ENCODE measurements at regions not wholly inside any gene's neighbourhood (a gene's known extent, or its start where the extent isn't known, plus 50 kb on each side); places are given as distances from the start of the nearest gene placed in this dataset.

DNA sequence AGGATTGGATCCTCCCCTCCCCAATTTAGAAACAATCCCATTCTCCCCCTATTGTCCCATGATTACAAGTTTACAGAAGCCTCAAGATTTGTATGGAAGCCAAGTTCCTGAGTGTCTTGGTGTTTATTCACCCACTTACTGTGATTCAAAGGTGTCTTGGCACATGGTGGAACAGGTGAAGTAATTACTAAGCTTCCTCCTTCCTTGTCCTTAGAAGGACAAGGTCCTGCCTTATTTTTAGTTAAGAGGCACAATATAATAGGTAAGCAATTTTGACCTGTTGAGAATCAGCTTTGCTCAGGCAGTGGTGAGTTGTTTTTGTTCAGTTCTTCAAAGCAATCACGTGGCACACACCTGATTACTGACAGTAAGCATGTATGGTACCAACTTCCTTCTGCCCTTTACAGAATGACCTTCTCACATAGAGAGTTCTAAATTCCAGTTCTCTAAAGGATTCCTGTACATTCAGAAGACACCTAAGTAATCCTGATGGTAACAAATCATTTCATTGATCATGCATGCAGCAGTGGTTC lies 60.7 kb upstream of the SLC13A1 start:
- DNase-seq (ENCODE audit: low spot score), result no peak
- Histone ChIP-seq H3K36me3 (ENCODE audit: control insufficient read depth in 4 of 4, insufficient read depth in 3 of 4, low read depth in 1 of 4, low read length in 3 of 4) (no peaks in the 10 kb centered on the region), H3K9me3 (ENCODE audit: control insufficient read depth in 4 of 4, low read length in 3 of 4) (no peaks in the 10 kb centered on the region), H3K27ac (ENCODE audit: low read depth in 1 of 2, low read length in 2 of 2) (no peak overlapping the region), H3K9ac (ENCODE audit: low read depth in 1 of 2, low read length in 2 of 2) (no peak overlapping the region), H3K4me1 (ENCODE audit: control insufficient read depth in 4 of 4, insufficient read depth in 4 of 4, low read length in 3 of 4) (no peaks in the 10 kb centered on the region), H3K27me3 (ENCODE audit: control insufficient read depth in 4 of 4, insufficient read depth in 4 of 4, low read length in 3 of 4) (no peaks in the 10 kb centered on the region), H3K4me3 (ENCODE audit: low read depth in 1 of 3, low read length in 3 of 3) (no peak overlapping the region)
- WGBS, result 50% methylated on average over 1 of the region's 1 CpG
- TF ChIP-seq, protein P1, sequence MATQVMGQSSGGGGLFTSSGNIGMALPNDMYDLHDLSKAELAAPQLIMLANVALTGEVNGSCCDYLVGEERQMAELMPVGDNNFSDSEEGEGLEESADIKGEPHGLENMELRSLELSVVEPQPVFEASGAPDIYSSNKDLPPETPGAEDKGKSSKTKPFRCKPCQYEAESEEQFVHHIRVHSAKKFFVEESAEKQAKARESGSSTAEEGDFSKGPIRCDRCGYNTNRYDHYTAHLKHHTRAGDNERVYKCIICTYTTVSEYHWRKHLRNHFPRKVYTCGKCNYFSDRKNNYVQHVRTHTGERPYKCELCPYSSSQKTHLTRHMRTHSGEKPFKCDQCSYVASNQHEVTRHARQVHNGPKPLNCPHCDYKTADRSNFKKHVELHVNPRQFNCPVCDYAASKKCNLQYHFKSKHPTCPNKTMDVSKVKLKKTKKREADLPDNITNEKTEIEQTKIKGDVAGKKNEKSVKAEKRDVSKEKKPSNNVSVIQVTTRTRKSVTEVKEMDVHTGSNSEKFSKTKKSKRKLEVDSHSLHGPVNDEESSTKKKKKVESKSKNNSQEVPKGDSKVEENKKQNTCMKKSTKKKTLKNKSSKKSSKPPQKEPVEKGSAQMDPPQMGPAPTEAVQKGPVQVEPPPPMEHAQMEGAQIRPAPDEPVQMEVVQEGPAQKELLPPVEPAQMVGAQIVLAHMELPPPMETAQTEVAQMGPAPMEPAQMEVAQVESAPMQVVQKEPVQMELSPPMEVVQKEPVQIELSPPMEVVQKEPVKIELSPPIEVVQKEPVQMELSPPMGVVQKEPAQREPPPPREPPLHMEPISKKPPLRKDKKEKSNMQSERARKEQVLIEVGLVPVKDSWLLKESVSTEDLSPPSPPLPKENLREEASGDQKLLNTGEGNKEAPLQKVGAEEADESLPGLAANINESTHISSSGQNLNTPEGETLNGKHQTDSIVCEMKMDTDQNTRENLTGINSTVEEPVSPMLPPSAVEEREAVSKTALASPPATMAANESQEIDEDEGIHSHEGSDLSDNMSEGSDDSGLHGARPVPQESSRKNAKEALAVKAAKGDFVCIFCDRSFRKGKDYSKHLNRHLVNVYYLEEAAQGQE (IDR thresholded peaks at IDR 0.05), result no peak
- no peak for TF ChIP-seq TAF1 (conservative IDR thresholded peaks at IDR 0.05)
- TF ChIP-seq GABPA (IDR thresholded peaks at IDR 0.05 in 1 of 2, conservative IDR thresholded peaks at IDR 0.05 in 1 of 2), result no peak
- no peak for TF ChIP-seq EGR1 (IDR thresholded peaks at IDR 0.05; ENCODE audit: low read depth in 2 of 2)
- no peak for TF ChIP-seq HNF4A (conservative IDR thresholded peaks at IDR 0.05)
- no peak for TF ChIP-seq HNF4G (IDR thresholded peaks at IDR 0.05)
- TF ChIP-seq, protein P2, sequence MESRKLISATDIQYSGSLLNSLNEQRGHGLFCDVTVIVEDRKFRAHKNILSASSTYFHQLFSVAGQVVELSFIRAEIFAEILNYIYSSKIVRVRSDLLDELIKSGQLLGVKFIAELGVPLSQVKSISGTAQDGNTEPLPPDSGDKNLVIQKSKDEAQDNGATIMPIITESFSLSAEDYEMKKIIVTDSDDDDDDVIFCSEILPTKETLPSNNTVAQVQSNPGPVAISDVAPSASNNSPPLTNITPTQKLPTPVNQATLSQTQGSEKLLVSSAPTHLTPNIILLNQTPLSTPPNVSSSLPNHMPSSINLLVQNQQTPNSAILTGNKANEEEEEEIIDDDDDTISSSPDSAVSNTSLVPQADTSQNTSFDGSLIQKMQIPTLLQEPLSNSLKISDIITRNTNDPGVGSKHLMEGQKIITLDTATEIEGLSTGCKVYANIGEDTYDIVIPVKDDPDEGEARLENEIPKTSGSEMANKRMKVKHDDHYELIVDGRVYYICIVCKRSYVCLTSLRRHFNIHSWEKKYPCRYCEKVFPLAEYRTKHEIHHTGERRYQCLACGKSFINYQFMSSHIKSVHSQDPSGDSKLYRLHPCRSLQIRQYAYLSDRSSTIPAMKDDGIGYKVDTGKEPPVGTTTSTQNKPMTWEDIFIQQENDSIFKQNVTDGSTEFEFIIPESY (IDR thresholded peaks at IDR 0.05), result no peak
- no peak for TF ChIP-seq YY1 (IDR thresholded peaks at IDR 0.05)
- TF ChIP-seq RXRA (IDR thresholded peaks at IDR 0.05), result no peak
- TF ChIP-seq, protein P3, sequence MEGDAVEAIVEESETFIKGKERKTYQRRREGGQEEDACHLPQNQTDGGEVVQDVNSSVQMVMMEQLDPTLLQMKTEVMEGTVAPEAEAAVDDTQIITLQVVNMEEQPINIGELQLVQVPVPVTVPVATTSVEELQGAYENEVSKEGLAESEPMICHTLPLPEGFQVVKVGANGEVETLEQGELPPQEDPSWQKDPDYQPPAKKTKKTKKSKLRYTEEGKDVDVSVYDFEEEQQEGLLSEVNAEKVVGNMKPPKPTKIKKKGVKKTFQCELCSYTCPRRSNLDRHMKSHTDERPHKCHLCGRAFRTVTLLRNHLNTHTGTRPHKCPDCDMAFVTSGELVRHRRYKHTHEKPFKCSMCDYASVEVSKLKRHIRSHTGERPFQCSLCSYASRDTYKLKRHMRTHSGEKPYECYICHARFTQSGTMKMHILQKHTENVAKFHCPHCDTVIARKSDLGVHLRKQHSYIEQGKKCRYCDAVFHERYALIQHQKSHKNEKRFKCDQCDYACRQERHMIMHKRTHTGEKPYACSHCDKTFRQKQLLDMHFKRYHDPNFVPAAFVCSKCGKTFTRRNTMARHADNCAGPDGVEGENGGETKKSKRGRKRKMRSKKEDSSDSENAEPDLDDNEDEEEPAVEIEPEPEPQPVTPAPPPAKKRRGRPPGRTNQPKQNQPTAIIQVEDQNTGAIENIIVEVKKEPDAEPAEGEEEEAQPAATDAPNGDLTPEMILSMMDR (IDR thresholded peaks at IDR 0.05; ENCODE audit: low read depth, low read length, missing input control), result no peak
- TF ChIP-seq, protein P4, sequence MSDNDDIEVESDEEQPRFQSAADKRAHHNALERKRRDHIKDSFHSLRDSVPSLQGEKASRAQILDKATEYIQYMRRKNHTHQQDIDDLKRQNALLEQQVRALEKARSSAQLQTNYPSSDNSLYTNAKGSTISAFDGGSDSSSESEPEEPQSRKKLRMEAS (IDR thresholded peaks at IDR 0.05), result no peak
- no peak for TF ChIP-seq FOXA1 (IDR thresholded peaks at IDR 0.05)
- no peak for TF ChIP-seq SP1 (IDR thresholded peaks at IDR 0.05)
- no peak for TF ChIP-seq NR2F2 (IDR thresholded peaks at IDR 0.05)

DNA sequence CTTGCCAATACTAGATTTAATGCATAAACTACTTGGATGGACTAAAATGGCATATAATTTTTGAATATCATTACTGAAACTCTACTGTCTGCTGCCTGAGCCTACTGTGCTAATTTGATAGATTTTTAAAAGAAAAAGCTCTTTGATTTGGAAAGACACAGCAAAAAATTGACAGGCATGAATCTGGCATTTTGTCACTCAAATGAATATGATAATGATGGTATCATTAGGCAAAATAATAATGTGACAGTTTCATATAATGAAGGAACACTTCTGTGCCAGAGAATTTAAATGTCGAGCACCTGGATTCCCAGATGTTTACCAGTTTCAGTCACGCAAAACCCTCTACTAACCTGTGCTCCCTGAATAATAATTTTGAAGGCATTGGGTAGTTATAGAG lies 60.0 kb upstream of the SLC13A1 start:
- no peaks in the 10 kb centered on the region for H3K36me3 ChIP-seq (ENCODE audit: control insufficient read depth in 4 of 4, insufficient read depth in 3 of 4, low read depth in 1 of 4, low read length in 3 of 4)
- DNase-seq (ENCODE audit: low spot score), result no peak
- TF ChIP-seq, protein P2 (IDR thresholded peaks at IDR 0.05), result no peak
- TF ChIP-seq TAF1 (conservative IDR thresholded peaks at IDR 0.05) (no peak), EGR1 (IDR thresholded peaks at IDR 0.05; ENCODE audit: low read depth in 2 of 2) (no peak)
- no peaks in the 10 kb centered on the region for H3K27me3 ChIP-seq (ENCODE audit: control insufficient read depth in 4 of 4, insufficient read depth in 4 of 4, low read length in 3 of 4)
- no peak overlapping the region for H3K9ac ChIP-seq (ENCODE audit: low read depth in 1 of 2, low read length in 2 of 2)
- no peak overlapping the region for H3K4me3 ChIP-seq (ENCODE audit: low read depth in 1 of 3, low read length in 3 of 3)
- H3K4me1 ChIP-seq (ENCODE audit: control insufficient read depth in 4 of 4, insufficient read depth in 4 of 4, low read length in 3 of 4), result no peaks in the 10 kb centered on the region
- WGBS, result 70% methylated on average over 2 of the region's 2 CpGs
- H3K9me3 ChIP-seq (ENCODE audit: control insufficient read depth in 4 of 4, low read length in 3 of 4), result no peaks in the 10 kb centered on the region
- H3K27ac ChIP-seq (ENCODE audit: low read depth in 1 of 2, low read length in 2 of 2), result no peak overlapping the region

All from liver (tissue), 8 donors.